GM12864 (cell line): ENCODE measurements at regions not wholly inside any gene's neighbourhood (a gene's known extent, or its start where the extent isn't known, plus 50 kb on each side); places are given as distances from the start of the nearest gene placed in this dataset.

ENCODE experiments used
- DNase-seq: peaks from one replicate; pipeline ENCODE4 v3.0.0-alpha.2; 2011; ENCODE audit warnings: low read depth
- H3K4me3 ChIP-seq: 2 replicates; pipeline ENCODE4 v1.5.1; 2011; ENCODE audit warnings: mild to moderate bottlenecking, low read depth, low read length, control low read depth
- TF ChIP-seq, protein P1 (sequence below): IDR thresholded peaks from 2 replicates; pipeline ENCODE4 v1.5.1; 2011; ENCODE audit warnings: low read depth, mild to moderate bottlenecking, moderate library complexity, low read length, control low read depth, inconsistent platforms; ENCODE audit errors: missing control alignments

DNA sequence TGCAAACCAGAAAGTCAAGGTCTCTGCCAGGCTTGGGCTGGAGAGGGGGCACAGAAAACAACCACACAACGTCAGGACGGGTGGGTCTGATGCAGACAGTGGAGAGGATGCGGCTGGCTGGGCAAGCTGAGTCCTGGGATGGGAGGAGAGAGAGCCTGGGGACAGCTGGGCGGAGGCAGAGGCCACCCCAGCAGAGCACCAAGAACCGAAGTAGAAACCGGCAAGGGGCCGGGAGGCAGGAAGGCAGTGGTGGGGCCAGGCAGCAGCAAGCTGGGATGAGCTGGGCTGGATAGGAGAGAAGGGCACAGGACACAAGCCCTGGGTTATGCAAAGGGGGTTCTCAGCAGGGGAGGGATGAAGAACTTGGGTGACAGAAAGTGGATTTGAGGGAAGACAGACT lies 188.2 kb downstream of the SHANK2 start:
- no peak for DNase-seq
- TF ChIP-seq, protein P1, sequence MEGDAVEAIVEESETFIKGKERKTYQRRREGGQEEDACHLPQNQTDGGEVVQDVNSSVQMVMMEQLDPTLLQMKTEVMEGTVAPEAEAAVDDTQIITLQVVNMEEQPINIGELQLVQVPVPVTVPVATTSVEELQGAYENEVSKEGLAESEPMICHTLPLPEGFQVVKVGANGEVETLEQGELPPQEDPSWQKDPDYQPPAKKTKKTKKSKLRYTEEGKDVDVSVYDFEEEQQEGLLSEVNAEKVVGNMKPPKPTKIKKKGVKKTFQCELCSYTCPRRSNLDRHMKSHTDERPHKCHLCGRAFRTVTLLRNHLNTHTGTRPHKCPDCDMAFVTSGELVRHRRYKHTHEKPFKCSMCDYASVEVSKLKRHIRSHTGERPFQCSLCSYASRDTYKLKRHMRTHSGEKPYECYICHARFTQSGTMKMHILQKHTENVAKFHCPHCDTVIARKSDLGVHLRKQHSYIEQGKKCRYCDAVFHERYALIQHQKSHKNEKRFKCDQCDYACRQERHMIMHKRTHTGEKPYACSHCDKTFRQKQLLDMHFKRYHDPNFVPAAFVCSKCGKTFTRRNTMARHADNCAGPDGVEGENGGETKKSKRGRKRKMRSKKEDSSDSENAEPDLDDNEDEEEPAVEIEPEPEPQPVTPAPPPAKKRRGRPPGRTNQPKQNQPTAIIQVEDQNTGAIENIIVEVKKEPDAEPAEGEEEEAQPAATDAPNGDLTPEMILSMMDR, result no peak
- no peak overlapping the region for H3K4me3 ChIP-seq

DNA sequence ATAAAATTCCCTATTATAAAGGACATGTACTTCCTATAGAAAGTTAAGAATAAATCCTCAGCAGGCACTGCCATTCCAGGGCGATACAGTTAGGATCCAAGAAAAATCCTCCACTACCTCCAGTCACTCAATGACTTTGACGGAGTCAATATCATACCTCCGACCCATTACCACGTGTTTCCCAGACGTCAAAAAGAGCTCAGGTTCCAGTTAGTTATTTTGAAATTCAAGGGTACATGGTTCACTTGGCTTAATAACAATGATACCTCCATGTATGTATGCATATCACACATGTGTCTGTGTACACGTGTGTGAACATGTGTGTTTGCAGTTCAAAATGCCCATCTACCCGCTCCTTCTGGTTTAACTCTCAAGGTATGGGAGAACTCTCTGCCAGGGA lies 189.2 kb downstream of the SHANK2 start:
- TF ChIP-seq, protein P1, result no peak
- no peak overlapping the region for H3K4me3 ChIP-seq
- DNase-seq, result no peak

DNA sequence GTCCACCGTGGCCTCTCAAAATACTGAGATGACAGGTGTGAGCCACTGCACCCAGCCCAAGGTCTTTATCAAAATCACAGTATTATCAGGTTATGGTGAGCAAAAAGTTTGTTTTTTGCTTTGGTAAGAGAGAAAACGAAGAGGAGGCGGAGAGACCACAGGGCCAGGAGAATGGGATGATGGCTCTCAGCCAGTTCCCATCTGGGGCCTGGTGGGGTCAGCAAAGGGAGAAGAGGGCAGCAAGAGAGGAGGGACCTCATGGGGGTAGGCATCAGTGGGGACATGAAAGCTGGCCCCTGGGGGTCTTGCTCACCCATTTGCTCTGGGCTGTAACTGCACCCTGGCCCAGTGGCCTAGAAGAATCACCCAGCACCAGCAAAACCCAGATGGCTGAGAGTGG lies 190.2 kb downstream of the SHANK2 start:
- DNase-seq, result no peak

DNA sequence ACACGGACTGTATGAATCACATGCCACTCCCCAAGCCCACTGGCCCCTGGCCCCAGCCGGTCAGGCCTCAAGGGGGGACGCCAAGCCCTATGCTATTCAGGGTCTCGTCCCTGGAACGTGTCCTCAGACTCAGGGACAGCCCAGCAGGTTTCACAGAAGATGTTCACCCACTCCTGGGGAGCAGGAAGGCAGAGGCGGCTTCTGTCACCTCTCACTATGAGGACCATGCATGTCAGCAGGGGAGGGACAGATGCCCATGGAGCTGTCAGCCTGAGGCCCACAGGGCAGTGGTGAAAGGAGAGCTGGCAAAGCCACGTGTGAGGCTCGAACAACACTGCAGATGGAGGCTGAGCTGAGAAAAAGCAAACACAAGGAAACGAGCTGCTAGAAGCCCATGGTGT lies 192.0 kb downstream of the SHANK2 start:
- DNase-seq, result no peak
- H3K4me3 ChIP-seq, result no peak overlapping the region
- TF ChIP-seq, protein P1, result no peak

More for the DNA sequence above, 190.2 kb downstream of the SHANK2 start:
- TF ChIP-seq, protein P1, result no peak
- no peak overlapping the region for H3K4me3 ChIP-seq

DNA sequence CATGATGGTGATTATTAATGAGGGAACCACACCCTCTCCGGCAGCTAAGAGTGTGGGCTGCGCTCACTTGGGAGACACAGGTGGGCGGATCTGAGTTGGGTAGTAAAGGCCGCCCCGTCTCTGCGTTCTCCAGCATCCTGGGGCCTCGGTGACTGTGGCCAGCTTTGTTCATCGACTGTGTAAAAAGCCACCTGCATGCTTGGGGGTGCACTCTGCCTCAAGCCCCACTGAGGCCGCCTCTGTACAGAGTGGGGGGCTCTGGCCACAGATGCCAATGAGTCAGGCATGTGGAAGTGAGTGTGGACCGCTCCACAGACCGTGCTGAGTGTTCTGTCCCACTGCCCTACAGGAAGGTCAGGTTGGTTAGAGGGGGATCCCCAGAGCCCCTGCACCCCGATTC lies 192.7 kb downstream of the SHANK2 start:
- TF ChIP-seq, protein P1, result no peak
- H3K4me3 ChIP-seq, result no peak overlapping the region
- no peak for DNase-seq

DNA sequence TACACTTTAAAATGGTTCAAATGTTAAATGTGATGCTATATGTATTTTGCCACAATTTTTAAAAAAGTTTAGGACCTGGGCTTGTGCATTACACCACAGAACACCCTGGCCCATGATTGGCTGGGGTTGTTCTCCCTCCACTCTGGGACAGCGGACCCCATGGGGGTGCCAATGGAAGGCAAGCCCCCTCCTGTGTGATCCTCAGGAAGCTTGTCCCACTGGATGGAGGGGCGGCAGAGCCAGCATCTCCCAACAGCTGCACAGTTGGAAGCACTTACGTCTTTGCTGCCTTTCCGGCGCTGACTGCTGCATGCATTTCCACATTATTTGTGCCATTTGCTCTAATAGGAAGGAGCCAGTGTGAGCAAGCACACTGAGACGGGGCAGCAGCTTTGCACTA lies 196.5 kb downstream of the SHANK2 start:
- TF ChIP-seq, protein P1, result no peak
- H3K4me3 ChIP-seq, result no peak overlapping the region
- DNase-seq, result no peak
